ENCODE measurements at regions not wholly inside any gene's neighbourhood (a gene's known extent, or its start where the extent isn't known, plus 50 kb on each side); places are given as distances from the start of the nearest gene placed in this dataset.
A peak's percentile ranks its signal among the peaks of the same experiment; 100 is the strongest.

DNA sequence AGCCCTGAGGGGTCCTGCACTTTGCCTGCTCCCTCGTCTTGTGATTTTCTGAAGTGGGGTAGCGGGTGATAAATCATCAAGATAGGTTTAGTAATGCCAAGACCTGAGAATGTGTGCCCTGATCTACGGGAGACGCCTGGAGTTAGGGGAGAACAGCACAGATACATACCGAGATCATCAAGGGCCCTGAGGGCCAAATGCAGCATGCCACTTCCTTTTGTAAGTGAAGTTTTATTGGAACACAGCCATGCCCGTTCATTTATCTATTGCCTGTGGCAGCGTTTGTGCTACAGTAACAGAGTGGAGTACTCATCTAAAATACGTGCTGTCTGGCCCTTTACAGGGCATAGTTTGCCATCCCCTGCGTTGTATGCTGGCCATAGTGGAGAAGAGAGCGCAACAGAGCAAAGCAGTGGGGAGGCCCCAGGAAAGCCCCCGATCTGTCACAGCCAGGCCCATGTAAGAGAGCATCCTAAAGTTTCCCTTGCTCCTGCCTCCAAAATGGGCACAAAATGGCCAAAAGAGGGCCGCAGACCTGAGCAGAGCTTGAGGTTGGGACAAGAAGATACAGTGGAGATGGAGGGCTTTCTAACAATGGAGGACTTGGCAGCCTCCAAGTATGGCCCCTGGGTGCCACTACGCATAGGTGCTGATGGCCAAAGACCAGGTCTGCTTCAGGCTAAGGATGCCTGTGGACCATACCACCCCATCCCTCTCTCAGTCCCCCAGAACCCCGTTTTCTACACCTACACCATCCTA, 167.0 kb downstream of the SMIM20 start:
- ChIA-PET CTCF (interaction anchor here (0.7 to 3.1 kb wide), 3 partner anchors 30 to 148 kb away, joined by 3 to 15 read pairs (median 8); no protein-coding TSS in a partner anchor), POLR2A (no interaction called here)
- no peaks in the 10 kb centered on the region for H3K36me3 ChIP-seq (ENCODE audit: control insufficient read depth, insufficient read depth, low read length)
- DNase-seq (ENCODE audit: low read depth), result no peak
- no peak overlapping the region for H3K4me3 ChIP-seq (ENCODE audit: low read depth, low read length)
- TF ChIP-seq, protein P1, sequence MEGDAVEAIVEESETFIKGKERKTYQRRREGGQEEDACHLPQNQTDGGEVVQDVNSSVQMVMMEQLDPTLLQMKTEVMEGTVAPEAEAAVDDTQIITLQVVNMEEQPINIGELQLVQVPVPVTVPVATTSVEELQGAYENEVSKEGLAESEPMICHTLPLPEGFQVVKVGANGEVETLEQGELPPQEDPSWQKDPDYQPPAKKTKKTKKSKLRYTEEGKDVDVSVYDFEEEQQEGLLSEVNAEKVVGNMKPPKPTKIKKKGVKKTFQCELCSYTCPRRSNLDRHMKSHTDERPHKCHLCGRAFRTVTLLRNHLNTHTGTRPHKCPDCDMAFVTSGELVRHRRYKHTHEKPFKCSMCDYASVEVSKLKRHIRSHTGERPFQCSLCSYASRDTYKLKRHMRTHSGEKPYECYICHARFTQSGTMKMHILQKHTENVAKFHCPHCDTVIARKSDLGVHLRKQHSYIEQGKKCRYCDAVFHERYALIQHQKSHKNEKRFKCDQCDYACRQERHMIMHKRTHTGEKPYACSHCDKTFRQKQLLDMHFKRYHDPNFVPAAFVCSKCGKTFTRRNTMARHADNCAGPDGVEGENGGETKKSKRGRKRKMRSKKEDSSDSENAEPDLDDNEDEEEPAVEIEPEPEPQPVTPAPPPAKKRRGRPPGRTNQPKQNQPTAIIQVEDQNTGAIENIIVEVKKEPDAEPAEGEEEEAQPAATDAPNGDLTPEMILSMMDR (IDR thresholded peaks at IDR 0.05; ENCODE audit: insufficient read depth, low read depth, low read length), result no peak
- peaks cover 24% of the 10 kb centered on the region for H3K27me3 ChIP-seq (ENCODE audit: control insufficient read depth, insufficient read depth, low read length)

DNA sequence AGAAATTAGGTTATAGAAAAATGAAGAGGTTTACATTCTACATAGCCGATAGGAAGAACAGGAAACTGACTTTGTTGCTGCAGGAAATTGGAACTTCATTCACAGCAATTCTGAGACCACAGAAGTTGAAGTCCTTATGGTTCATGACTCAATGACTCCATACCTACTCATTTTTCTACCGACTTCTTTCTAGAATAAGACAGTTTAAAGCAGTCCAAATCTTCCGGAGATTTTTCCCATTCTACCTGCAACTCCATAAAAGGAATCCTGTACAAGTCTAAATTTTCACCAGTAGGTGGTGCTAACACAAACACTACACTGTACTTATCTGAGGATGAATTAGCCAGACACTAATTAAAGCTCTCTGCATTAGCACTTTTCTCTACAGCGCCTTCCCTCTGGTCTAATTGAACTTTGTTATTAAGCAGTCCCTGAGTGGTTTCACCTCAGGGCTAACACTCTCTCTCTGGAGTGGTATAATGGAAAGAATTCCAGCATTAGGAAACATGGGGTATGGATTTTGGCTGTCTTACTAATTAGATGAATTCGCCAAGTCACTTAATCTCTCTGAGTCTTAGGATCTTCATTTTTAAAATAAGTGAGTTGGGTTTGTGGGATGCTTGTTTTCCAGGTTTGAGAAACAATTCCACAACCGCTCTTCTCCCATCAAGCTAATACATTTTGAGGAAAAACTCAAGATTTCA, 167.9 kb downstream of the SMIM20 start:
- TF ChIP-seq, protein P1 (IDR thresholded peaks at IDR 0.05; ENCODE audit: insufficient read depth, low read depth, low read length), result peak; percentile 66
- no peak overlapping the region for H3K4me3 ChIP-seq (ENCODE audit: low read depth, low read length)
- no peak for DNase-seq (ENCODE audit: low read depth)
- ChIA-PET POLR2A (no interaction called here), CTCF (interaction anchor here (0.6 to 3.1 kb wide), 22 partner anchors 9 to 302 kb away, joined by 3 to 15 read pairs (median 5); no protein-coding TSS in a partner anchor)
- no peaks in the 10 kb centered on the region for H3K36me3 ChIP-seq (ENCODE audit: control insufficient read depth, insufficient read depth, low read length)
- peaks cover 29% of the 10 kb centered on the region for H3K27me3 ChIP-seq (ENCODE audit: control insufficient read depth, insufficient read depth, low read length)

DNA sequence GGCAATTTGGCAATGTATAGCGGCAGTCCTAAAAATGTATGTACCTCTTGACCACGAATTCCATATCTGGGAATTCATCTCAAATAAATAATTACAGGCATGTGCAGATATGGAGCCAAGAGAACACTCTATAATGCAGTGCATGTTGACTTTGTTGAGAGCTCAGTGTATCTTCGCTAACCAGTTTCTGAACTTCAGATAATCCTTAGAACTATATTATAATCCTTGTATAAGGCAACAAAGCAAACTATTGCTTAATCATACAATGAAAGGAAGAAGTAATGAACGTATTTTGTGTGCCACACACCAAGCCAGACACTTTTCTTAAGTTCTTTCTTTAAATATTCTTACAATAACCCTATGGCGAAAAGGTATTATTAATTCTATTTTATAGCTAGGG, 168.5 kb downstream of the SMIM20 start:
- POLR2A ChIA-PET, result no interaction called here
- peaks cover 29% of the 10 kb centered on the region for H3K27me3 ChIP-seq (ENCODE audit: control insufficient read depth, insufficient read depth, low read length)

DNA sequence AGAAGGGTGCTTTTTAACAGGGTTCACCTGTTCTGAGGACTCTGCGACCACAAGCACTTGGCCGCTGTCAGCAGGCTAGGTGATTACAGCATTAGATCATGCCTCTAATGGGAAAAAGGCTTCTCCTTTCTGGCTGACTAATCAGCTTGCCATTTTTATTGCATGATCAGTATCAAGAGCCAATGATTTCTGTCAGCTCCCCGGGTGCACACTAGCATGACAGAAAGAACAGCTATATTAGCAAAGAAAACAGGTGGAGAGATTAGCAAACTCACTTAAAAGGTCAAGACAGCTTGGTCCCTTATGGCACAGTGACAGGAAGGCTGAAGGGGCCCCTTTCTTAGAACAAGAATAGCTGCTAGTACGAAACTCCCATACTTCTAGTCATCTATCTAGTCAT, 170.0 kb downstream of the SMIM20 start:
- Histone ChIP-seq H3K4me3 (ENCODE audit: low read depth, low read length) (no peak overlapping the region), H3K27me3 (ENCODE audit: control insufficient read depth, insufficient read depth, low read length) (peaks cover 24% of the 10 kb centered on the region), H3K36me3 (ENCODE audit: control insufficient read depth, insufficient read depth, low read length) (no peaks in the 10 kb centered on the region)
- CTCF ChIA-PET, result interaction anchor here (0.6 to 3.1 kb wide), 17 partner anchors 9 to 472 kb away, joined by 3 to 15 read pairs (median 4); no protein-coding TSS in a partner anchor
- peak; percentile 87 for DNase-seq (ENCODE audit: low read depth)
- POLR2A ChIA-PET, result interaction anchor here (0.9 kb wide), 1 partner anchor 155 kb away, joined by 3 read pairs; no protein-coding TSS in a partner anchor
- TF ChIP-seq, protein P1 (IDR thresholded peaks at IDR 0.05; ENCODE audit: insufficient read depth, low read depth, low read length), result no peak

More for the DNA sequence above, 168.5 kb downstream of the SMIM20 start:
- DNase-seq (ENCODE audit: low read depth), result no peak
- CTCF ChIA-PET, result interaction anchor here (0.6 to 3.1 kb wide), 28 partner anchors 9 to 328 kb away, joined by 3 to 15 read pairs (median 4); no protein-coding TSS in a partner anchor
- TF ChIP-seq, protein P1 (IDR thresholded peaks at IDR 0.05; ENCODE audit: insufficient read depth, low read depth, low read length), result no peak
- H3K4me3 ChIP-seq (ENCODE audit: low read depth, low read length), result no peak overlapping the region
- no peaks in the 10 kb centered on the region for H3K36me3 ChIP-seq (ENCODE audit: control insufficient read depth, insufficient read depth, low read length)

DNA sequence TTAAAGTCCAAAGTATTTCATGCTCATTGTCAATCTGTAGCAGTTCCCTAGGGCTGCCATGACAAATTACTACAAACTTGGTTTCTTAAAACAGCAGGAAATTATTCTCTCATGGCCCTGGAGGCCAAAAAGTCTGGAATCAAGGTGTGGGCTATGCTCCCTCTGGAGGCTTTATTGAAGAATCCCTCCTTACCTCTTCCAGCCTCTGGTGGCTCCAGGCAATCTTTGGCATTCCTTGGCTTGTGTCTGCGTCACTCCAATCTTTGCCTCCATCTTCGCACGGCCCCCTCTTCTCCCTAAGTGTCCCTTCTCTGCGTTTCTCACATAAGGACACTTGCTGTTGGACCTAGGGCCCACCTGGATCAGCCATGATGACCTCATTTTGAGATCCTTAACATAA, 170.4 kb downstream of the SMIM20 start:
- H3K27me3 ChIP-seq (ENCODE audit: control insufficient read depth, insufficient read depth, low read length), result peaks cover 24% of the 10 kb centered on the region
- no peaks in the 10 kb centered on the region for H3K36me3 ChIP-seq (ENCODE audit: control insufficient read depth, insufficient read depth, low read length)
- ChIA-PET POLR2A (no interaction called here), CTCF (interaction anchor here (0.6 to 3.1 kb wide), 13 partner anchors 9 to 472 kb away, joined by 3 to 15 read pairs (median 4); no protein-coding TSS in a partner anchor)
- DNase-seq (ENCODE audit: low read depth), result no peak
- H3K4me3 ChIP-seq (ENCODE audit: low read depth, low read length), result no peak overlapping the region
- TF ChIP-seq, protein P1 (IDR thresholded peaks at IDR 0.05; ENCODE audit: insufficient read depth, low read depth, low read length), result peak; percentile 4; the same call in 1 of the 2 replicates
